MCF 10A (cell line): ENCODE measurements at regions not wholly inside any gene's neighbourhood (a gene's known extent, or its start where the extent isn't known, plus 50 kb on each side); places are given as distances from the start of the nearest gene placed in this dataset.

Experiments
- BruUV-seq: library from RNA; stranded (reverse); fragments of 400-500 nt; replicated peaks from 2 replicates; lab custom pipeline; 2021; lab: Mats Ljungman, UMichigan
- CTCF ChIA-PET: fragments of 300-600 bp; sonication (Branson Sonifier 250); formaldehyde crosslinking; extraction: SDS; loops from one replicate; lab custom pipeline; 2021; ENCODE audit warnings: antibody characterized with exemption, inconsistent platforms; lab: Yijun Ruan, JAX
- POLR2A ChIA-PET: fragments of 300-600, 350-650 bp; sonication (Branson Sonifier 250); formaldehyde crosslinking; extraction: SDS; loops from one replicate; lab custom pipeline; 2020; ENCODE audit warnings: antibody characterized with exemption, inconsistent platforms; lab: Yijun Ruan, JAX
- DNase-seq: peaks from one replicate; pipeline ENCODE4 v3.0.0-alpha.2; 2018; ENCODE audit not compliant: unreplicated experiment
- H3K27ac Mint-ChIP-seq: one replicate; pipeline ENCODE4 v1.8.0; 2022; ENCODE audit warnings: mild to moderate bottlenecking, low read depth, mixed read lengths; ENCODE audit not compliant: unreplicated experiment
- H3K27me3 Mint-ChIP-seq: one replicate; pipeline ENCODE4 v1.8.0; 2022; ENCODE audit warnings: mixed read lengths; ENCODE audit not compliant: insufficient read depth, unreplicated experiment
- H3K36me3 Mint-ChIP-seq: one replicate; pipeline ENCODE4 v1.8.0; 2022; ENCODE audit warnings: mild to moderate bottlenecking, moderate library complexity, mixed read lengths; ENCODE audit not compliant: insufficient read depth, unreplicated experiment
- H3K4me1 Mint-ChIP-seq: one replicate; pipeline ENCODE4 v1.8.0; 2022; ENCODE audit warnings: mixed read lengths; ENCODE audit not compliant: insufficient read depth, unreplicated experiment
- H3K4me3 Mint-ChIP-seq: one replicate; pipeline ENCODE4 v1.8.0; 2022; ENCODE audit warnings: mild to moderate bottlenecking, moderate library complexity, mixed read lengths; ENCODE audit not compliant: unreplicated experiment
- H3K9me3 Mint-ChIP-seq: one replicate; pipeline ENCODE4 v1.8.0; 2022; ENCODE audit warnings: mixed read lengths; ENCODE audit not compliant: unreplicated experiment
- CTCF ChIP-seq: fragments of 200-600 bp; IDR thresholded peaks from one replicate; pipeline ENCODE4 v1.8.0; 2022; ENCODE audit warnings: antibody characterized with exemption, mild to moderate bottlenecking; ENCODE audit not compliant: unreplicated experiment
- intact Hi-C: fragments of 100-400 bp; cut with micrococcal nuclease; formaldehyde crosslinking; loops from 2 replicates; pipeline ENCODE4 v1.14.1; 2022

GRCh38 chr10:131480861-131481260 is 169.3 kb upstream of the TCERG1L start:
- Mint-ChIP-seq H3K36me3 (no peaks in the 10 kb centered on the region), H3K4me1 (no peaks in the 10 kb centered on the region), H3K4me3 (no peak overlapping the region), H3K27me3 (no peaks in the 10 kb centered on the region), H3K9me3 (peaks cover 36% of the 10 kb centered on the region), H3K27ac (no peak overlapping the region)
- TF ChIP-seq CTCF, result no peak
- DNase-seq, result no peak
- POLR2A ChIA-PET, result interaction anchor here (0.8 kb wide), 1 partner anchor 666 kb away, joined by 3 read pairs; no protein-coding TSS in a partner anchor
- CTCF ChIA-PET, result interaction anchor here (0.5 to 1.1 kb wide), 3 partner anchors 40 to 1002 kb away, joined by 3 read pairs; no protein-coding TSS in a partner anchor
- no TSS peak for BruUV-seq
- intact Hi-C loops, result no loop called here

- no peak for DNase-seq
- H3K9me3 Mint-ChIP-seq, result peaks cover 57% of the 10 kb centered on the region
- ChIA-PET POLR2A (no interaction called here), CTCF (no interaction called here)
- intact Hi-C loops, result no loop called here
- no peaks in the 10 kb centered on the region for H3K27me3 Mint-ChIP-seq
- H3K36me3 Mint-ChIP-seq, result no peaks in the 10 kb centered on the region
- no peak for TF ChIP-seq CTCF
- BruUV-seq, result no TSS peak
- H3K4me3 Mint-ChIP-seq, result no peak overlapping the region
- no peak overlapping the region for H3K27ac Mint-ChIP-seq
- no peaks in the 10 kb centered on the region for H3K4me1 Mint-ChIP-seq
Observed at GRCh38 chr10:131485732-131486131, 174.2 kb upstream of the TCERG1L start.

- ChIA-PET POLR2A (no interaction called here), CTCF (interaction anchor here (0.7 kb wide), 1 partner anchor 9 kb away, joined by 3 read pairs; no protein-coding TSS in a partner anchor)
- no peaks in the 10 kb centered on the region for H3K36me3 Mint-ChIP-seq
- no peak overlapping the region for H3K27ac Mint-ChIP-seq
- H3K27me3 Mint-ChIP-seq, result no peaks in the 10 kb centered on the region
- intact Hi-C loops, result no loop called here
- BruUV-seq, result no TSS peak
- no peak for TF ChIP-seq CTCF
- no peak for DNase-seq
- peaks cover 52% of the 10 kb centered on the region for H3K9me3 Mint-ChIP-seq
- no peaks in the 10 kb centered on the region for H3K4me1 Mint-ChIP-seq
- H3K4me3 Mint-ChIP-seq, result no peak overlapping the region
Observed at GRCh38 chr10:131487822-131488221, 176.3 kb upstream of the TCERG1L start.

- intact Hi-C loops, result no loop called here
- ChIA-PET POLR2A (interaction anchor here (0.6 kb wide), 1 partner anchor 276 kb away, joined by 3 read pairs; no protein-coding TSS in a partner anchor), CTCF (interaction anchor here (0.5 kb wide), 1 partner anchor 170 kb away, joined by 3 read pairs; no protein-coding TSS in a partner anchor)
- Mint-ChIP-seq H3K9me3 (peaks cover 50% of the 10 kb centered on the region), H3K27ac (no peak overlapping the region), H3K36me3 (no peaks in the 10 kb centered on the region), H3K4me1 (no peaks in the 10 kb centered on the region), H3K27me3 (no peaks in the 10 kb centered on the region), H3K4me3 (no peak overlapping the region)
- no peak for DNase-seq
- no TSS peak for BruUV-seq
- no peak for TF ChIP-seq CTCF
Observed at GRCh38 chr10:131490991-131491594, 179.6 kb upstream of the TCERG1L start.
